Limb (tissue), 2 donors: ENCODE measurements at regions not wholly inside any gene's neighbourhood (a gene's known extent, or its start where the extent isn't known, plus 50 kb on each side); places are given as distances from the start of the nearest gene placed in this dataset.
A peak's percentile ranks its signal among the peaks of the same experiment; 100 is the strongest.
"Not testable (repeated sequence)": the region's sequence is repeated elsewhere in the genome, so short reads cannot be mapped to it uniquely, and the experiment has no call there.

Experiments
- DNase-seq, 2 donors: peaks; one replicate each; pipeline ENCODE4 v3.0.0-alpha.2; 2016; ENCODE audit errors: extremely low spot score in 2 of 2

DNA sequence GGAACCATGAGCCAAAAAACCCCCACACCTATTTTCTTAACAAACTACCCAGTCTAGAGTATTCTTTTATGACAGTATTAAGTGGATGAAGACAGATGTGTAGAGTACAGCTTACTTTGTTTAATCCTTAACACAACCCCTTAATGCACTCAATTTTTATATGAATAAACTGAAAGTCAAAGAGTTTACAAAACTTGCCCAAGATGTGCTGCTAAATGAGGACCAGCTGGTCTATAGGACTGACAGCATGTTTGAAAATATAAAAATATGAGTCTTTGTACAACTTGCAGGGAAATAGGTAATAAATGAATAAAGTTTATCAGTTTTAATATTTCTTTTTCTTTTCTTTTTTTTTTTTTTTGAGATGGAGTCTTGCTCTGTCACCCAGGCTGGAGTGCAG is 102.3 kb downstream of the ZFY start:
- DNase-seq = no peak

DNA sequence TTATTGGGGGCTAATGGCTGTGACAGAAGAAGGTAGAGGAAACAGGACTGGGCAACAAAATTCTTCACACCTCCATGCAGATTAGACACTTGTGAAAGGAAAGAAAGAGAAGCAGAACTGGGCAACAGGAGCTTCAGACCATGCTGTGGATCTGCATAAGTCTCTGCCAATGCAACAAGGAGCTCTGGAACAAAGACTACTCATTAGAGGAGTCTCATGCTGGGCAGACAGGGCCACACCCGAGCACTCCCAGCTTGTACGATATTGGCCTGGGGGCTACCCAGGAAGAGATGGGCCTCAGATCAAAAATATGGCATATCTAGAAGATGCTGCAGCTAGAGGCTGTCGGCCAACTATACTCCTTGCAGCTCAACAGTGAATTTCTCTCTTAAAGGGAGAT is 105.2 kb downstream of the ZFY start:
- DNase-seq = no peak

DNA sequence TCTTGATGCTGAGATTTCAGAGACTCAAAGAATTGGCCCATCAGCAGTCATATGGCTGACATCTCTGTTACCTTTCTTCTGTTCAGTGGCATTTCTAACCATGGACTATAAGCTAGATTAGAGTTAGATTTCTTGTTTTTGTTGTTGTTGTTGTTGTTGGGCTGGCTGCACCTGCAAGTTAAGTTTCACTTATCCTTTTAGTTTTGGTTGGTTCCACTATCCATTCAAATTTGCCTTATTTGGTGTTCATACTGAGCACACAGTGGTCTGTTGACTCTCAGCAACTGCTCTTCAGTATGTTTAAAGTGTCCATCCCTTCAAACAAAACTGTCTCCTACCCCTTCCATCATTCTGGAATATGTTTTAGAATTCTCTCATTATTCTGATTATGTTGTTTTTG is 106.8 kb downstream of the ZFY start:
- DNase-seq = no peak

DNA sequence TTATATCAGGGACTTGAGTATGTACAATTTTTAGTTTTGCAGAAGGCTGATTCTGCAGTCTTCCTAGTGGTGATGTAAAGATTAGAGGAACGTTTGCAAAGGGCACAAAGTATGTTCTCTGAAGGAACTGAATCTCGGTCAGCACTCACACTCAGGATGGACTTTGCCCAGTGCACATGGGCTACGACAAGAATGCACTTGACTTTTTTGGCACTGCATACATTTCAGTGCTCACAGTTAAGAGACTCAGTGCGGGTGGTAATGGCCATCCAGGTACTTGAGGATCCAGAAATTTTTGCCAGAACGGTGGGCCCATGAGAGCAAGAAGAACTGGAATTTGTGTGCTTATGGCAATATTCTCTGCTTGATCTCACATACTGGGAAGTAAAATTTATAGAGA is 107.7 kb downstream of the ZFY start:
- no peak for DNase-seq

DNA sequence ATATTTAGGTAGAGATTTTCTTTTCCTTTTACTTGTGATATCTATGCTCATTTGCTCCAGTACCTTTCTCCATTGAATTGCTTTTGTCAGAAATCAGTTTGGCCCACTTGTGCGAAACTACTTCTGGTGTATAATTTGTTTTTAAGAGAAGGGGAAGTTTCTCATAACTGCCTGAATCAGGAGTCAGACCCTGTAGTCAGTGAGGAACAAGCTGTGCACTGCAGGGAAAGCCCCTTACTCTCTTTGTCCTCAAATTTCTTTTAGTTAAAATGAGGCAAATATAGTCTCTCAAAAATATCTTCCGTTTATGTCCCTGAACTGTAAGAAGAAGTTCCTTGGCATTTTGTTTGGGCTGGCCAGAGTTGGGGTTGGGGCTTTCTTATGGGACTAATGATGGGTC is 109.9 kb downstream of the ZFY start:
- DNase-seq = no peak

DNA sequence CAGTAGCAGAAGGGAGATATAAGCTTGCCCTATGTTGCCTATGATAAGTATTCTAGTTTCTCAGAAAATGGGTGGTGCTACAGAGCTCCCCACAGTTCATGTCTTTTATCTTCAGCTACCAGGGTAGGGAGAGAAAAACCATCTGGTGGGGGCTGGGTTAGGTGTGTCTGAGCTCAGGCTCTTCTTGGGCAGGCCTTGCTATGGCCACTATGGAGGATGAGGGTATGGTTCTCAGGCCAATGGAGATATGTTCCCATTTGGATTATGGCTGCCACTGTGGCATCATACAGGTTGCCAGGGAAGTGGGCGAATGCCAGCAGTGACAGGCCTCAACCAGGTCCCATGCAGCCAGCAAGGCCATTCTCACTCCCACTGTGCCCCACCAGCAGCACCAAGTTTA is 120.3 kb downstream of the ZFY start:
- not testable (repeated sequence) for DNase-seq

DNA sequence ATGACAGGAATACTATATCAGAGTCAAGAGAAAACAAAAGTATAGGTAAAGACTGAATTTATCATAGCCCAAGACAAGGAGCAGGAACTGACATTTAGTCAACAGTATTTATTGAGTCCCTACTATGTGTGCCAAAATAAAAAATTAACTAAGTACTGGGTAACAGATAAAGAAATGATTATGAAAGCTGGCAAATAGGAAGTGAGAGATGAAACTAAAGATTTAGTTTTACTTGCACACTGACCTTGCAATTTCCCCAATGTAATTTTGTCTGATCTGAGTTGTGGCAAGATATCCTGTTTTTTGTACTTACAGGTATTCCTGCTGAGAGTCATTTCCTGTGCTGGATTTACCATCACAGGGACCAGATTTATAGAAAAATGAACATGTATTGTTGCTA is 123.2 kb downstream of the ZFY start:
- not testable (repeated sequence) for DNase-seq

DNA sequence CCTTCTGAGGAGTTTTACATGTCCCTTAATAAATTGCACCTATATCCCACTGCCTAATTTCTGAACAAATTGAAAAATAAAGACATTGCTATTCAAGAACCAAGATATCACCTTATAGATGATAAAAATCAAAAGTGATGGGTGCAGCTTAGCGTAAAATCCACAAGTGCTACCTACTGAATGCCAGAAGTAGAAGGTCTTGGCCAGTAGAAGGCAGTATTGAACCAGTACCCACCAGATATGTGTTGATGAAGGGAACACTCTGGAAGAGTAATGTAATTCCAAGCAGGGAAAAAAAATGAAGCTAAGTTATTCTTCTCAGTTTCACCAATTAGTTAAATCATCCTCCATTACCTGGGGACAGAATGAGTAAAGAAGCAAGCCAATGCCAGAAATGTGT is 125.5 kb downstream of the ZFY start:
- DNase-seq = not testable (repeated sequence)

DNA sequence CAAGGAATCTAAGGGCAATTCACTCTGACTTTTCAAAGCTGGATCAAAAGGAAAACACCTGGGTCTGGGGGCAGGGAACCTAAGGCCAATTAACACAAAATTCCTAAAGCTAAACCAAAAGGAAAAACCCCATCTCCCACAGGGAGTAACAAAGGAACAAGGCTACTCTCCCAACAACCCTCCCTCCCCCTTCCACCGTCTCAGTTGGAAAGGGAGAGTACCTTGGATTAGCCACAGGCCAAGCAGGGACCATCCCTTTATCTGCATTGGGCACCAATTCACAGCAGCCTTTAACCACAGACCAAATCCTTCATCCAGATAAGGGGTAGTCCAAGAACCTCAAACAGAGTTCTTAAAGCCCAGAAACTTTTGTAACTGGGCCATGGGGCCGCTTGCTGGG is 153.0 kb downstream of the ZFY start:
- not testable (repeated sequence) for DNase-seq

DNA sequence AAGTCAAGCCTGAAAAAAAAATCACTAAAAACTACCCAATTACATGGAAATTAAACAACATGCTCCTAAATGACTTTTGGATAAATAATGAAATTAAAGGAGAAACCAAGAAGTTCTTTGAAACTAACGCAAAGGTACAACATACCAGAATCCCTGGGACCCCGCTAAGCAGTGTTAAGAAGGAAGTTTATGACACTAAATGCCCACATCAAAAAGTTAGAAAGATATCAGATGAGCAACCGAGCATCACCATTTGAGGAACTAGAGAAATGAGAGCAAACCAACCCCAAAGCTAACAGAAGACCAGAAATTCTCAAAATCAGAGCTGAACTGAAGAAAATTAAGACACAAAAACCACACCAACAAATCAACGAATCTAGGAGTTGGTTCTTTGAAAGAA is 173.5 kb downstream of the ZFY start:
- DNase-seq = not testable (repeated sequence)

DNA sequence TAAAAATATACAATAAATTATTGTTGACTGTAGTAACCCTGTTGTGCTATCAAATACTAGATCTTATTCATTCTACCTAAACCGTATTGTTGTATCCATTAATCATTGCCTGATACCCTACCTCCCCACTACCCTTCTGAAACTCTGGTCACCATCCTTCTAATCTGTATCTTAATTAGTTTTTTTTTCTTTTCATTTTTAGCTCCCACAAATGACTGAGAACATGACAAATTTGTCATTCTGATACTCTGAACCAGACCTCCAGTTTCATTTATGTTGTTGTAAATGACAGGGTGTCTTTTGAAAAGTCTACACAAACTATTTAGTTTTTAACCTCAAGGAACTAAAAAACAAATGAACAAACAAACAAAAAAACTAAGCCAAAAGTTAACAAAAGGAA is 185.1 kb downstream of the ZFY start:
- DNase-seq = not testable (repeated sequence)

DNA sequence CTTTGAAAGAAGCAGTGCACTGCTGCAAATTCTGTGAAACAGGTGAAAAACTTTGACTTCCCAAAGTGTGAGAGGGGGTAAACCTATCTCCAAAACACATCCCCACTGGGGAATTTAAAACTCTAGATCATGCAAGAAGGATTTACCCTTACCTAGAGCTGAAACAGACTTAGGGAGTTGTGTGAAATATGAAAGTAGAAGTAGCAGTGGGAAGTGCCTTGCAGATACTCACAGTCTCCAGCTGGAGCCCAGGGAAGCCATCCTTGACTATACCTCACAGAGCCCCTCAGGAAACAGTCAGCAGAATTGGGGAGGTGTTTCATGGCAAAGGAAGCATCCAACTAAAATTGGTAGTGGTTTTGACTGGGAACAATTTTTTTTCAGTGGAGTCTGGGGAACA is 185.5 kb downstream of the ZFY start:
- not testable (repeated sequence) for DNase-seq

DNA sequence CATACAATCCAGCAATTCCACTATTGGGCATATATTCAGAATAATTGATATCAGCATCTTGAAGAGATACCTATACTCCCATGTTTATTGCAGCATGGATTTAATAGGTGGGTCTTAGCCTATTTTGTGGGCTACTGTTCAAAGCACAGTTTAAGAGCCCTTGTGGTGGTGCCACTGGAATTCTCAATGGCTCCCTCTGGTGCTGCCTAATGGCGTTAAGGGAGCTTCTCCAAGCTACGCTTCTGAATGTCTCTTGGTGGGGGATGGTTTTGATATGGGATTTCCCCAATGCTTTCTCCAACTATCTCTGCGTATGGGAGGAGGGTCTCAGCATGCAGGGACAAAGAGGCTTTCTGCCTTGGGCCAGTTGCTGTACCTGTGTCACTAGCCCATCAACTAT is 188.3 kb downstream of the ZFY start:
- not testable (repeated sequence) for DNase-seq

DNA sequence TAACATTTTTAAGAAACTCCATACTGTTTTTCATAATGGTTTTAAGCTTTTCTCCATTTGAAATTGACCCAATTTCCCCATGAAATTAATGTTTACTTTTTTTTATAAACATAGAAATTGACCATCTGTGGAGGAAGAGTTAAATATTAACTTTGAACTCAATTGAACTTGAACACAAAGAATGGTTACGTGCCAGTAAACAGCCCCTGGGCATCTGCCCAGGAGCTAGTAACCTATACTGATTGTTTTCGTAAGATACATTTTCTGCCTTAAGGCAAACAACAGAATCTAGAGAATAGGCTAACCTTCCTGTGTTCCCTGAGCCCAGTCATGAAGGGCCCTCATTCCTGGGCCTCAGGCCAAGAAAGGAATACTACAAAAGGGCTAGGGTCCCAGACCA is 235.9 kb downstream of the ZFY start:
- not testable (repeated sequence) for DNase-seq

DNA sequence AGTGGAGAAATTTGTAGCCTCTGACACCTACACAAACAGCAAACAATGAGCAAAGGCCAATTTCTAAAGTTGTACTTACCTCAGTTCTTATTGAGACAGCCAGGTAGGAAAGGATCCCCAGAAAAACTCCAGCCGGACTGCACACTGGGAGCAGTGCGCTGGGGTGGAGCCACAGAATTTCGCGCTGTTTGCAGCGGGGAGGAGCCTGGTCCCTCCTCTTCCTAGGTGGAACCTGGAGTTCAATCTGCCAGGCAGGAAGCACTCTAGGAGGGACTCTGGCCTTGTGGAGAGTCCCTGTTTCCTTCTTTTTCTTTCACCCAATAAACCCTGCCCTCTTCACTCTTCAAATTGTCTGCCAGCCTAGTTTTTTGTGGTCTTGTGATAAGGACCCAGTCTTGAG is 259.9 kb downstream of the ZFY start:
- not testable (repeated sequence) for DNase-seq

DNA sequence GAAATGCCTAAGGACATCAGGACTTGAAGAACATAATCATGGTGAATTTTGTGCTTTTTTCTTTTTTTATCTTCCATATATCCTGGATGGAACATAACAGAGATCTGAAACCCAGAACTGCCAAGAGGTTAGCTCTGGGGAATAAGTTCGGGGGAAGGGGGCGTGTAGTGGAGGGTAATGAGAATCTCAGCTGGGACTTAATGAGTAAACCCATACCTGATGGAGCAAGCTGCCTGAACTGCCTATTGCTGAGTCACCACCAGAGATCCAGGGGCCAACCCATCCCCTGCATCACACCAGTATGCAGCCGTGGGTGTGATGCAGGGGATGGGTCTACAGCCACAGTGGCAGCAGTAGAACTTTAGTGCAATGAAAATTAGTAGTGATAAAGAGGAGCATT is 267.1 kb downstream of the ZFY start:
- DNase-seq = not testable (repeated sequence)

DNA sequence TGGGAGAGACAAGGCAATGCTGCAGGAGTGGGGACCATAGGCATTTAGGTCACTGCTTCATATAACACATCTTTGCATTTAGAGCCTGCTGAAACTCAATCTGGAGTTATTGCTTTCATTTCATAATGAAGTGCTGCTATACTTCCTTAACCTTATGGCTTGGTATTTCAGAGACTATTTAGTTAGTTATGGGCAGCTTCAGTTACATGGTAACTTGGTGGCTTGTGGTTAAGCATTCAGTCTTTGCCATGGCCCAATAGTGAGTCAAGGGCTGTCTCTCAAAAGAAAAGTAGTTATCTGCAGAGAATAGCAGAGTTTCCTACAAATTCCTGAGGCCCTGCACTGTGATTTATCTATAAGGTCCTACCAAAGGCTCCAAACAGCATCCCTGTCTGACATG is 271.6 kb downstream of the ZFY start:
- not testable (repeated sequence) for DNase-seq

DNA sequence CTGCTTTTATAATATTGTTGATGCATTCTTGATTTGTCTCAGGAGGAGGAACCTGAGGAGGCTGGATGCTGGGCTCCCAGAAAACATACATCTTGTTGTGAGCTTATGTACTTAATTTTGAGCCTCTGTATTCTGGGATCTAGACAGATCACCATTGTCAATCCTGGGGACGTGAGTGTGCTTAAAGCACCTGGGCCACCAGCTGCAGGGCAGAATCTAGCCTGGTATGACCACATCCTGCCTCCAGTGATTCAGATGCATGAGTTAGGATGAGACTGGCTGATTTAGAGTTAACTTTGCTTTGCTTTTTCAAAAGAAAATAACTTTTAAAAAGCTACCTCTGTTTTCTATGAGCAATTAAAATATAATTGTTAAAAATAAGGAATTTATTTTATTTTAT is 278.0 kb downstream of the ZFY start:
- not testable (repeated sequence) for DNase-seq

DNA sequence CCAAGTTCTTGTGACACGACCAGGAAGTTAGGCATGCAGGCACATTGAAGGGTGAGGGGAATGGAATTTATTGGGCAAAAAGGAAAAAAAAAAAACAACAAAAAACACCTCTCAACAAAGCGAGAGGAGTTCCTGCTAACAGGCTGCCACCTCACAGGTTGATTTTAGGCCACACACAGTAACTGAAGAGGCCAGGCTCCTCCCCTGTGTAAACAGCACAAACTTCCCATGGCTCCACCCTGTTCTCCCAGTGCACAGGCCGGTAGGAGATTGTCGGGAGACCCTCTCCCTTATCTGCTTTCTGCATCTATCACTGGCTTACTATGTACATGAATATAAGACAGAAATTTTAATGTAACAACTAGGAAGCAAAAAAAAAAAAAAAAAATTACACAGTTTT is 283.0 kb downstream of the ZFY start:
- DNase-seq = not testable (repeated sequence)

DNA sequence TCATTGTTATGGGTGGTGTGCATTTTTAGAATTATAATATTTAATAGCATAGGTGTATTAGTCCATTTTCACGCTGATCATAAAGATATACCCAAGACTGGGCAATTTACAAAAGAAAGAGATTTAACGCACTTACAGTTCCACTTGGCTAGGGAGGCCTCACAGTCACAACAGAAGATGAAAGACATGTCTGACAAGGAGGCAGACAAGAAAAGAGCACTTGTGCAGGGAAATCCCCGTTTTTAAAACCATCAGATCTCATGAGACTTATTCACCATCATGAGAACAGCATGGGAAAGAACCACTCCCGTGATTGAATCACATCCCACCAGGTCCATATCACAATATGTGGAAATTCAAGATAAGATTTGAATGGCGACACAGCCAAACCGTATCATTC is 283.4 kb downstream of the ZFY start:
- not testable (repeated sequence) for DNase-seq

DNA sequence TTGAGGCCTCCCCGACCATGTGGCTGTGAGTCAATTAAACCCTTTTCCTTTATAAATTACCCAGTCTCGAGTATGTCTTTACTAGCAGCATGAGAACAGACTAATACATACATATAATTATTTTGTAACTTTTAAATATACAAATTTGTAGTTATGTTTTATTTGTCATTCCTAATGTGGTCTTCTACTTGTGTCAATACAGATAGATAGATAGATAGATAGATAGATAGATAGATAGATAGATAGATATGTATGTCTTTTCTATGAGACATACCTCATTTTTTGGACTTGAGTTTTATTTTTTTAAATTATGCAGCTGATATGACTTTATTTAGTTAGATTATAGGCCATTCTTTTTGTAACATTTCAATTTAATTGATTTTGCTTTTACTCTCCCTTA is 316.0 kb upstream of the TGIF2LY start:
- peak in 1 of 2 donors; percentile 100 for DNase-seq

DNA sequence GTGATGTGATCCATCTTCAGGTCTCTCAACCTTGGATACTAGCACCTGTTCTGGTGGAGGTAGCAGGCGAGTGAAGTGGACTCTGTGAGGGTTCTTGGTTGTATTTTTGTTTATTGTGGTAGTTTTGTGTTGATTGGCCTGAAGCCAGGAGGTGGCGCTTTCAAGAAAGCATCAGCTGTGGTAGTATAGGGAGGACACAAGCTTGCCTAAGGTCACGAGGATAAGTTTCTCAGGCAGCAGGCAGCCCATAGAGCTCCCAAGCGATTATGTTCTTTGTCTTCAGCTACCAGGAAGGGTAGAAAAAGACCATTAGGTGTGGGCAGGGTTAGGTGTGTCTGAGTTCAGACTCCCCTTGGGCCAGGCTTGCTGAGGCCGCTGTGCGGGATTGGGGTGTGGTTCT is 290.8 kb upstream of the TGIF2LY start:
- DNase-seq = not testable (repeated sequence)

DNA sequence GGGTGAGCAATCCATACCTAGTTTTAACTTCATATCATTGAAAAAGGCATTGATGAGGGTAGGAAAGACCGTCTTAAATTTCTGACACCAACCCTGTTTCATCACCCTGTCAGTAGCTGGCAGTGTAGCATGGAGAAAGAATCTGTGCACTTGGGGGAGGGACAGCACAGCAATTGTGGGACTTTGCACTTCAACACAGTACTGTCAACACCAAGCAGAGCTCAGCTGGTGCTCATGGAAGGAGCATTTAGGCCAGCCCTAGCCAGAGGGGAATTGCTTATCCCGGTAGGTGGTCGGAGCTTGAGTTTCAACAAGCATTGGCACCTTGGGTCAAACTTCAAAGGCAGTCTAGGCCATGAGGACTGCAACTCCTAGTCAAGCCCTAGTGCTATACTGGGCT is 281.6 kb upstream of the TGIF2LY start:
- DNase-seq = not testable (repeated sequence)

DNA sequence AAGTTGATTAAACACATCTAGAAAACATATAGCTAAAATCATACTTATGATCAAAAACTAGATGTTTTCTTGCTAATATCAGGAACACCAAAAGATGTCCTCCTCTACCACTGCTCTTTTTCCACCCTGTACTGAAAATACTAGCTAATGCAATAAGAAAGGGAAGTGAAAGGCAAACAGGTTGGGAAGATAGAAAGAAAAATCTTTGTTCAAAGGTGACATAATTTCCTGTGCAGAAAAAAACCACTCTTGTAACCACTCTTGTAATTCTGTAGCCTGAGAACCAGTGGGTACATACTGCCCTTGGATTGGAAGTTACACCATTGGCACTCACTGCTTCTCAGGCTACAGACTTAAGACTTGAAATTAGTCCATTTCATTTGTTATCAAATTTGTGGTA is 258.9 kb upstream of the TGIF2LY start:
- DNase-seq = not testable (repeated sequence)
